HepG2 (cell line): ENCODE measurements at regions not wholly inside any gene's neighbourhood (a gene's known extent, or its start where the extent isn't known, plus 50 kb on each side); places are given as distances from the start of the nearest gene placed in this dataset.

Experiments used
- ATAC-seq: fragments of 200-7000 bp; cut with Tn5 transposase; 3 replicates; pipeline ENCODE4 v1.9.1; 2020; ENCODE audit warnings: mild to moderate bottlenecking, moderate library complexity
- BruUV-seq: library from RNA; stranded (reverse); fragments of 400-500 nt; replicated peaks from 2 replicates; lab custom pipeline; 2021; lab: Mats Ljungman, UMichigan
- CTCF ChIA-PET: fragments of 300-600 bp; formaldehyde crosslinking; extraction: SDS; loops from one replicate; lab custom pipeline; 2021; ENCODE audit warnings: low total read pairs, inconsistent platforms, low intra/inter-chr PET ratio; lab: Yijun Ruan, JAX
- POLR2A ChIA-PET: fragments of 350-600 bp; sonication (Branson Sonifier 250); formaldehyde crosslinking; loops from one replicate; lab custom pipeline; 2020; ENCODE audit warnings: antibody characterized with exemption, inconsistent platforms; lab: Yijun Ruan, JAX
- DNase-seq: peaks from one replicate; pipeline ENCODE4 v3.0.0-alpha.2; 2015; ENCODE audit warnings: low spot score
- FAIRE-seq: peaks from 3 replicates; lab custom pipeline; 2011; peaks lifted over from hg19 to GRCh38; lab: Jason Lieb, UNC
- H2AFZ ChIP-seq: one replicate; pipeline ENCODE4 v1.6.1; 2011; ENCODE audit warnings: low read length, inconsistent platforms
- H3K27ac ChIP-seq: fragments of 300-600 bp; 3 replicates; pipeline ENCODE4 v1.8.0; 2011; ENCODE audit warnings: mixed run types, mild to moderate bottlenecking, mixed read lengths, low read length, inconsistent platforms; ENCODE audit not compliant: insufficient read depth; ENCODE audit errors: extremely low read length
- H3K27me3 ChIP-seq, 2 experiments: fragments of 200-600 bp in 1 of 2; 2 replicates in 1 of 2; 3 replicates in 1 of 2; pipeline versions ENCODE4 v1.6.0 to v1.8.0; 2011; ENCODE audit warnings: low read length in 2 of 2, mild to moderate bottlenecking in 2 of 2, moderate library complexity in 2 of 2, inconsistent platforms in 1 of 2; ENCODE audit not compliant: insufficient read depth in 2 of 2, control insufficient read depth in 1 of 2
- H3K36me3 ChIP-seq, 2 experiments: fragments of 200-600 bp in 1 of 2; replicated peaks in 1 of 2; 2 replicates in 1 of 2; 3 replicates in 1 of 2; pipeline versions ENCODE4 v1.5.1 to v1.8.0; 2011; ENCODE audit warnings: low read length in 2 of 2, inconsistent platforms in 1 of 2; ENCODE audit not compliant: insufficient read depth in 2 of 2, control insufficient read depth in 1 of 2
- H3K4me1 ChIP-seq: 2 replicates; pipeline ENCODE4 v1.5.1; 2012; ENCODE audit warnings: low read length, inconsistent platforms; ENCODE audit not compliant: insufficient read depth
- H3K4me2 ChIP-seq: 2 replicates; pipeline ENCODE4 v1.6.0; 2011; ENCODE audit warnings: low read depth, low read length, inconsistent platforms
- H3K4me3 ChIP-seq, 3 experiments: fragments of 200-600 bp in 1 of 3; sonication (generic), shearing (Covaris generic) in 1 of 3; replicated peaks in 1 of 3; 2 replicates each; pipeline ENCODE4 v1.5.1; 2011 to 2016; ENCODE audit warnings: low read length in 3 of 3, inconsistent platforms in 2 of 3, low read depth in 2 of 3, mild to moderate bottlenecking in 2 of 3, control low read depth in 1 of 3, mixed read lengths in 1 of 3; ENCODE audit not compliant: insufficient read depth in 1 of 3
- H3K79me2 ChIP-seq: one replicate; pipeline ENCODE4 v1.6.1; 2011; ENCODE audit warnings: low read length, inconsistent platforms; ENCODE audit not compliant: insufficient read depth
- H3K9ac ChIP-seq: 2 replicates; pipeline ENCODE4 v1.6.0; 2011; ENCODE audit warnings: mild to moderate bottlenecking, low read depth, low read length, inconsistent platforms; ENCODE audit not compliant: insufficient read depth
- H3K9me3 ChIP-seq: 2 replicates; pipeline ENCODE4 v1.5.1; 2012; ENCODE audit warnings: mild to moderate bottlenecking, low read length
- H4K20me1 ChIP-seq: 2 replicates; pipeline ENCODE4 v1.6.0; 2011; ENCODE audit warnings: inconsistent platforms, mild to moderate bottlenecking, low read length, moderate library complexity; ENCODE audit not compliant: insufficient read depth
- CENPT ChIP-seq: sonication (generic); formaldehyde crosslinking; IDR thresholded peaks from 2 replicates; pipeline ENCODE4 v1.8.0; 2022; ENCODE audit warnings: low read depth, mild to moderate bottlenecking, moderate library complexity, missing genetic modification reagents
- NAIF1 ChIP-seq: sonication (generic); formaldehyde crosslinking; IDR thresholded peaks from 2 replicates; pipeline ENCODE4 v1.5.0; 2020; ENCODE audit warnings: mild to moderate bottlenecking, missing genetic modification reagents, borderline replicate concordance
- NR2F2 ChIP-seq: IDR thresholded peaks from 2 replicates; pipeline ENCODE4 v1.6.1; 2012; ENCODE audit warnings: low read depth, inconsistent platforms, borderline replicate concordance
- RFX5 ChIP-seq: IDR thresholded peaks from 2 replicates; pipeline ENCODE4 v1.6.1; 2011; ENCODE audit warnings: low read depth, low read length, improper control_type of control experiment
- SALL1 ChIP-seq: sonication (generic); formaldehyde crosslinking; IDR thresholded peaks from 2 replicates; pipeline ENCODE4 v1.8.0; 2022; ENCODE audit warnings: mild to moderate bottlenecking, missing genetic modification reagents
- THYN1 ChIP-seq: sonication (generic); formaldehyde crosslinking; IDR thresholded peaks from 2 replicates; pipeline ENCODE4 v1.8.1; 2023; ENCODE audit warnings: low read depth, mild to moderate bottlenecking, moderate library complexity, missing genetic modification reagents, borderline replicate concordance
- U2AF2 ChIP-seq: fragments of 200-400 bp; formaldehyde crosslinking; IDR thresholded peaks from 2 replicates; pipeline ENCODE4 v1.6.1; 2017; ENCODE audit warnings: low read depth, mild to moderate bottlenecking, low read length
- ZBTB7B ChIP-seq: sonication (generic); formaldehyde crosslinking; IDR thresholded peaks from 2 replicates; pipeline ENCODE4 v1.4.0; 2020; ENCODE audit warnings: missing genetic modification reagents
- ZFP36 ChIP-seq: fragments of 150-350 bp; IDR thresholded peaks from 2 replicates; pipeline ENCODE4 v1.6.1; 2018; ENCODE audit warnings: borderline replicate concordance, low read length, low read depth; ENCODE audit not compliant: partially characterized antibody
- in situ Hi-C: cut with HindIII; loops from 2 replicates; pipeline ENCODE4 v1.10.0; 2017; ENCODE audit warnings: low pct_unique_long_range_greater_than_20kb; ENCODE audit not compliant: extremely low pct_ligation_motif_present
- intact Hi-C: fragments of 100-400 bp; cut with micrococcal nuclease; formaldehyde crosslinking; loops from one replicate; pipeline ENCODE4 v1.10.0; 2022; ENCODE audit not compliant: unreplicated experiment
- TF ChIP-seq, protein P1 (sequence below): sonication (generic); formaldehyde crosslinking; IDR thresholded peaks from 2 replicates; pipeline ENCODE4 v1.4.0; 2020; ENCODE audit warnings: missing genetic modification reagents
- TF ChIP-seq, protein P2 (sequence below): sonication (generic); formaldehyde crosslinking; IDR thresholded peaks from 2 replicates; pipeline ENCODE4 v1.4.0; 2020; ENCODE audit warnings: missing genetic modification reagents
- TF ChIP-seq, protein P3 (sequence below): sonication (generic); formaldehyde crosslinking; IDR thresholded peaks from 2 replicates; pipeline ENCODE4 v1.8.0; 2022; ENCODE audit warnings: mild to moderate bottlenecking, missing genetic modification reagents, moderate library complexity

DNA sequence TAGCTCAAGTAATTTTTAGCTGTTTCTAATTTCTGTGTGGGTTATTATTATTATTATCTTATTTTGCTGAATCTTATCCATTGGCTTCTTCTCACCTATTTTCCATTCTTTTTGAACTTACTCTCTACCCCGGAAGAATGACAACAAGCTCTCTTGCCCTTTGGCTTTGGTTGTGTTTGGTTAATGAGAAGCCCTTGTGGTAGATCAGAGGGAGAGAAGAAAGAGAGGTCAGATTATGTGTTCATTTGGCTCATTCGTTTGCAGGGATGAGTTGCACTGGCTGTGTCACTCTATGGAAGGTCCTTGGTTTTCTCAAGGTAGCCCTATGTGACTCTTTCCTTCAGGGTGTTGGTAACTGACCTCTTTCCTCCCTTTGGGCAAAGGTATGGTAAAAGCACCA, 391.9 kb downstream of the LMO4 start (continued):
- TF ChIP-seq, protein P1, sequence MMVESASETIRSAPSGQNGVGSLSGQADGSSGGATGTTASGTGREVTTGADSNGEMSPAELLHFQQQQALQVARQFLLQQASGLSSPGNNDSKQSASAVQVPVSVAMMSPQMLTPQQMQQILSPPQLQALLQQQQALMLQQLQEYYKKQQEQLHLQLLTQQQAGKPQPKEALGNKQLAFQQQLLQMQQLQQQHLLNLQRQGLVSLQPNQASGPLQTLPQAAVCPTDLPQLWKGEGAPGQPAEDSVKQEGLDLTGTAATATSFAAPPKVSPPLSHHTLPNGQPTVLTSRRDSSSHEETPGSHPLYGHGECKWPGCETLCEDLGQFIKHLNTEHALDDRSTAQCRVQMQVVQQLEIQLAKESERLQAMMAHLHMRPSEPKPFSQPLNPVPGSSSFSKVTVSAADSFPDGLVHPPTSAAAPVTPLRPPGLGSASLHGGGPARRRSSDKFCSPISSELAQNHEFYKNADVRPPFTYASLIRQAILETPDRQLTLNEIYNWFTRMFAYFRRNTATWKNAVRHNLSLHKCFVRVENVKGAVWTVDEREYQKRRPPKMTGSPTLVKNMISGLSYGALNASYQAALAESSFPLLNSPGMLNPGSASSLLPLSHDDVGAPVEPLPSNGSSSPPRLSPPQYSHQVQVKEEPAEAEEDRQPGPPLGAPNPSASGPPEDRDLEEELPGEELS (CRISPR knock-in tag): 0 out of 2 replicates have a peak, but pooled peaks have one; percentile 16
- TF ChIP-seq SALL1 (CRISPR knock-in tag): peak; percentile 39; the same call in 1 of the 2 replicates
- TF ChIP-seq NR2F2: peak; percentile 83

DNA sequence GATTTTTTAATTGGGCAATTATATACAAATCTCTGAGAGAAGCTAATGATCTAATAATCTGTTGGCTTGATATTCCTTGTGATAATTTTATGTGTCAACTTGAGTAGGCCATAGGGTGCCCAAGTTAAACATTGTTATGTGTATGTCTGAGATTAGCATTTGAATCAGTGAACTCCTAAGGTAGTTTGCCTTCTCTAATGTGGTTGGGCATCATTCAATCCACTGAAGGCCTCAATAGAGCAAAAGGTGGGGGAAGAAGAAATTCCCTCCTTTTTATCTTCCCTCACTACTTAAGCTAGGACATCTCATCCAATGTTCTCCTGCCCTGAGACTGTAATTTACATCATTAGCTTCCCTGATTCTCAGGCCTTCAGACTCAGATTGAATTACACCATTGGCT, 394.5 kb downstream of the LMO4 start:
- CTCF ChIA-PET: no interaction called here
- no TSS peak for BruUV-seq

More for the DNA sequence above, 394.5 kb downstream of the LMO4 start:
- FAIRE-seq (no peak), DNase-seq (no peak), ATAC-seq (no peak)
- Histone ChIP-seq H2AFZ (no peak overlapping the region), H3K36me3 (no peaks in the 10 kb centered on the region), H3K9me3 (no peaks in the 10 kb centered on the region), H3K4me3 (no peak overlapping the region), H3K9ac (no peak overlapping the region), H3K27me3 (no peaks in the 10 kb centered on the region), H3K79me2 (no peaks in the 10 kb centered on the region), H3K4me2 (no peak overlapping the region), H3K4me1 (peaks cover 25% of the 10 kb centered on the region), H4K20me1 (no peaks in the 10 kb centered on the region), H3K27ac (no peak overlapping the region)
- no peak for TF ChIP-seq NAIF1 (CRISPR knock-in tag)
- no peak for TF ChIP-seq CENPT (CRISPR knock-in tag)
- no peak for TF ChIP-seq U2AF2
- TF ChIP-seq THYN1: no peak
- TF ChIP-seq RFX5: no peak
- TF ChIP-seq, protein P2, sequence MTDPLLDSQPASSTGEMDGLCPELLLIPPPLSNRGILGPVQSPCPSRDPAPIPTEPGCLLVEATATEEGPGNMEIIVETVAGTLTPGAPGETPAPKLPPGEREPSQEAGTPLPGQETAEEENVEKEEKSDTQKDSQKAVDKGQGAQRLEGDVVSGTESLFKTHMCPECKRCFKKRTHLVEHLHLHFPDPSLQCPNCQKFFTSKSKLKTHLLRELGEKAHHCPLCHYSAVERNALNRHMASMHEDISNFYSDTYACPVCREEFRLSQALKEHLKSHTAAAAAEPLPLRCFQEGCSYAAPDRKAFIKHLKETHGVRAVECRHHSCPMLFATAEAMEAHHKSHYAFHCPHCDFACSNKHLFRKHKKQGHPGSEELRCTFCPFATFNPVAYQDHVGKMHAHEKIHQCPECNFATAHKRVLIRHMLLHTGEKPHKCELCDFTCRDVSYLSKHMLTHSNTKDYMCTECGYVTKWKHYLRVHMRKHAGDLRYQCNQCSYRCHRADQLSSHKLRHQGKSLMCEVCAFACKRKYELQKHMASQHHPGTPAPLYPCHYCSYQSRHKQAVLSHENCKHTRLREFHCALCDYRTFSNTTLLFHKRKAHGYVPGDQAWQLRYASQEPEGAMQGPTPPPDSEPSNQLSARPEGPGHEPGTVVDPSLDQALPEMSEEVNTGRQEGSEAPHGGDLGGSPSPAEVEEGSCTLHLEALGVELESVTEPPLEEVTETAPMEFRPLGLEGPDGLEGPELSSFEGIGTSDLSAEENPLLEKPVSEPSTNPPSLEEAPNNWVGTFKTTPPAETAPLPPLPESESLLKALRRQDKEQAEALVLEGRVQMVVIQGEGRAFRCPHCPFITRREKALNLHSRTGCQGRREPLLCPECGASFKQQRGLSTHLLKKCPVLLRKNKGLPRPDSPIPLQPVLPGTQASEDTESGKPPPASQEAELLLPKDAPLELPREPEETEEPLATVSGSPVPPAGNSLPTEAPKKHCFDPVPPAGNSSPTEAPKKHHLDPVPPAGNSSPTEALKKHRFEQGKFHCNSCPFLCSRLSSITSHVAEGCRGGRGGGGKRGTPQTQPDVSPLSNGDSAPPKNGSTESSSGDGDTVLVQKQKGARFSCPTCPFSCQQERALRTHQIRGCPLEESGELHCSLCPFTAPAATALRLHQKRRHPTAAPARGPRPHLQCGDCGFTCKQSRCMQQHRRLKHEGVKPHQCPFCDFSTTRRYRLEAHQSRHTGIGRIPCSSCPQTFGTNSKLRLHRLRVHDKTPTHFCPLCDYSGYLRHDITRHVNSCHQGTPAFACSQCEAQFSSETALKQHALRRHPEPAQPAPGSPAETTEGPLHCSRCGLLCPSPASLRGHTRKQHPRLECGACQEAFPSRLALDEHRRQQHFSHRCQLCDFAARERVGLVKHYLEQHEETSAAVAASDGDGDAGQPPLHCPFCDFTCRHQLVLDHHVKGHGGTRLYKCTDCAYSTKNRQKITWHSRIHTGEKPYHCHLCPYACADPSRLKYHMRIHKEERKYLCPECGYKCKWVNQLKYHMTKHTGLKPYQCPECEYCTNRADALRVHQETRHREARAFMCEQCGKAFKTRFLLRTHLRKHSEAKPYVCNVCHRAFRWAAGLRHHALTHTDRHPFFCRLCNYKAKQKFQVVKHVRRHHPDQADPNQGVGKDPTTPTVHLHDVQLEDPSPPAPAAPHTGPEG: no peak
- TF ChIP-seq, protein P3, sequence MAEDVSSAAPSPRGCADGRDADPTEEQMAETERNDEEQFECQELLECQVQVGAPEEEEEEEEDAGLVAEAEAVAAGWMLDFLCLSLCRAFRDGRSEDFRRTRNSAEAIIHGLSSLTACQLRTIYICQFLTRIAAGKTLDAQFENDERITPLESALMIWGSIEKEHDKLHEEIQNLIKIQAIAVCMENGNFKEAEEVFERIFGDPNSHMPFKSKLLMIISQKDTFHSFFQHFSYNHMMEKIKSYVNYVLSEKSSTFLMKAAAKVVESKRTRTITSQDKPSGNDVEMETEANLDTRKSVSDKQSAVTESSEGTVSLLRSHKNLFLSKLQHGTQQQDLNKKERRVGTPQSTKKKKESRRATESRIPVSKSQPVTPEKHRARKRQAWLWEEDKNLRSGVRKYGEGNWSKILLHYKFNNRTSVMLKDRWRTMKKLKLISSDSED: no peak
- no peak for TF ChIP-seq ZBTB7B
- no peak for TF ChIP-seq ZFP36
- POLR2A ChIA-PET: no interaction called here
- in situ Hi-C loops (no loop called here), intact Hi-C loops (no loop called here)
